Activated T-helper 2 cell treated with anti-CD3 and anti-CD28 coated beads, Interferon-gamma antibody, Interleukin-2, Interleukin-4, amounts not matched to agents 10 μg/mL and 5 μg/mL and 100 μg/mL, durations not matched to agents 14 hours and 24 hours and 36 hours (primary cell): ENCODE measurements at regions not wholly inside any gene's neighbourhood (a gene's known extent, or its start where the extent isn't known, plus 50 kb on each side); places are given as distances from the start of the nearest gene placed in this dataset.
"Not testable (repeated sequence)": the region's sequence is repeated elsewhere in the genome, so short reads cannot be mapped to it uniquely, and the experiment has no call there.

Experiments used
- DNase-seq: peaks from one replicate; pipeline ENCODE4 v3.0.0; 2021; ENCODE audit warnings: low spot score
- H3K27ac Mint-ChIP-seq: one replicate; pipeline ENCODE4 v1.8.0; 2021; ENCODE audit warnings: mixed read lengths
- H3K27me3 Mint-ChIP-seq: one replicate; pipeline ENCODE4 v1.8.0; 2021; ENCODE audit warnings: low read depth, mixed read lengths
- H3K36me3 Mint-ChIP-seq: one replicate; pipeline ENCODE4 v1.8.0; 2021; ENCODE audit warnings: low read depth, mixed read lengths
- H3K4me1 Mint-ChIP-seq: one replicate; pipeline ENCODE4 v1.8.0; 2021; ENCODE audit warnings: low read depth, mixed read lengths
- H3K4me3 Mint-ChIP-seq: one replicate; pipeline ENCODE4 v1.8.0; 2021; ENCODE audit warnings: low read depth, mild to moderate bottlenecking, moderate library complexity, mixed read lengths
- H3K9me3 Mint-ChIP-seq: one replicate; pipeline ENCODE4 v1.8.0; 2021; ENCODE audit warnings: mixed read lengths
- intact Hi-C: fragments of 100-400 bp; cut with micrococcal nuclease; formaldehyde crosslinking; loops from one replicate; pipeline ENCODE4 v1.15.1; 2023

GRCh38 chr15:39409876-39410530 is 170.9 kb upstream of the THBS1 start:
- Mint-ChIP-seq H3K9me3 (no peaks in the 10 kb centered on the region), H3K4me1 (peaks cover 13% of the 10 kb centered on the region), H3K27ac (no peak overlapping the region), H3K36me3 (no peaks in the 10 kb centered on the region), H3K27me3 (peaks cover 51% of the 10 kb centered on the region), H3K4me3 (no peak overlapping the region)
- no peak for DNase-seq
- intact Hi-C loops, result loop anchor here (10.0 kb wide), 1 partner anchor 85 kb away; no protein-coding TSS in a partner anchor

GRCh38 chr15:39411102-39411989 is 169.5 kb upstream of the THBS1 start:
- intact Hi-C loops, result loop anchor here (10.0 kb wide), 1 partner anchor 83 kb away; no protein-coding TSS in a partner anchor
- no peak overlapping the region for H3K4me3 Mint-ChIP-seq
- H3K27me3 Mint-ChIP-seq, result peaks cover 53% of the 10 kb centered on the region
- no peaks in the 10 kb centered on the region for H3K36me3 Mint-ChIP-seq
- no peak for DNase-seq
- no peak overlapping the region for H3K27ac Mint-ChIP-seq
- H3K9me3 Mint-ChIP-seq, result no peaks in the 10 kb centered on the region
- H3K4me1 Mint-ChIP-seq, result peaks cover 13% of the 10 kb centered on the region

DNA sequence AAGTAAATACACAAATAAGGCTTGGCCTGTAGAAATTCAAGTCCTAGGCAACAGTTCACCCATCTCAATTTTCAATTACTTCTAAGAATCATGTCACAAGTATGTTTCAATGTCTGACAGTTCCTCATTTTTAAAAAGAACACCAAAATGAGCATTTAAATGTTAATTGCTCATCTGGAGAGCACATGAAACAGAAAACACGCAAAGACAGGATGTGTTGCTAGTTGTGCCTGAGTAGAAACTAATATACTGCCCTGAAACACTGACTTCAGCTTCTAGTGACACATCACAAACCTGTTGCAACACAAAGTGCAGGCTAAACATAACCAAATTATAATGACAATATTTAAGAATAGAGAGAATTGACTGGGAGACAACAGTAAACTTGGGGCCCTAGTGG is 167.3 kb upstream of the THBS1 start:
- peaks cover 41% of the 10 kb centered on the region for H3K27me3 Mint-ChIP-seq

DNA sequence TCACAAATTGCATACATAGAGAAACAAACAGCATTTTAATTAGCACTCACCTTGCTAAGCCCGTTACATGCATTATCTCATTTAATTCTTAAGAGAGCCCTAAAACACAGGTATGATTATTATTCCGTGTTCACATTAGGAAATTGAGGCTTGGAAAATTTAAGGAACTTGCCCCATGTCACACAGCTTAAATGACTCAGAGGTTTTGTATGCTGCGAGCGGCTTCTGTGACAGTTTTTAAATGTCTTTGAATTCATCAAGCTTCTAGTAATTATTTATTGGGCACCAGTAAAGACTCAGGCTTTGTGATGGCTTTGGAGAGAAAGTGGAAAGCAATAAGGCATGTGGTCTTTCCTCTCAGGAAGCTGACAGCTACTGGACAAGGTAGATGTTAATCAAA is 166.7 kb upstream of the THBS1 start:
- Mint-ChIP-seq H3K9me3 (no peaks in the 10 kb centered on the region), H3K27ac (no peak overlapping the region), H3K27me3 (peaks cover 45% of the 10 kb centered on the region), H3K4me1 (peaks cover 13% of the 10 kb centered on the region), H3K4me3 (no peak overlapping the region), H3K36me3 (no peaks in the 10 kb centered on the region)
- no peak for DNase-seq
- intact Hi-C loops, result loop anchor here (10.0 kb wide), 1 partner anchor 81 kb away; no protein-coding TSS in a partner anchor

More for the DNA sequence above, 167.3 kb upstream of the THBS1 start:
- no peaks in the 10 kb centered on the region for H3K36me3 Mint-ChIP-seq
- peaks cover 13% of the 10 kb centered on the region for H3K4me1 Mint-ChIP-seq
- no peak overlapping the region for H3K4me3 Mint-ChIP-seq
- DNase-seq, result no peak
- H3K9me3 Mint-ChIP-seq, result no peaks in the 10 kb centered on the region
- intact Hi-C loops, result loop anchor here (10.0 kb wide), 1 partner anchor 81 kb away; no protein-coding TSS in a partner anchor
- no peak overlapping the region for H3K27ac Mint-ChIP-seq

GRCh38 chr15:39415634-39416033 is 165.2 kb upstream of the THBS1 start:
- intact Hi-C loops, result loop anchor here (10.0 kb wide), 1 partner anchor 79 kb away; no protein-coding TSS in a partner anchor
- no peak for DNase-seq
- H3K4me3 Mint-ChIP-seq, result no peak overlapping the region
- H3K4me1 Mint-ChIP-seq, result peaks cover 13% of the 10 kb centered on the region
- H3K27me3 Mint-ChIP-seq, result peaks cover 49% of the 10 kb centered on the region
- no peaks in the 10 kb centered on the region for H3K9me3 Mint-ChIP-seq
- H3K36me3 Mint-ChIP-seq, result no peaks in the 10 kb centered on the region
- H3K27ac Mint-ChIP-seq, result no peak overlapping the region

GRCh38 chr15:39416258-39416657 is 164.6 kb upstream of the THBS1 start:
- no peaks in the 10 kb centered on the region for H3K36me3 Mint-ChIP-seq
- H3K27me3 Mint-ChIP-seq, result peaks cover 43% of the 10 kb centered on the region

GRCh38 chr15:39417366-39418134 is 163.3 kb upstream of the THBS1 start:
- Mint-ChIP-seq H3K4me1 (no peaks in the 10 kb centered on the region), H3K9me3 (no peaks in the 10 kb centered on the region), H3K27me3 (peaks cover 40% of the 10 kb centered on the region), H3K4me3 (no peak overlapping the region), H3K36me3 (no peaks in the 10 kb centered on the region), H3K27ac (no peak overlapping the region)
- DNase-seq, result no peak
- intact Hi-C loops, result loop anchor here (10.0 kb wide), 1 partner anchor 77 kb away; no protein-coding TSS in a partner anchor

More at GRCh38 chr15:39416258-39416657, 164.6 kb upstream of the THBS1 start:
- Mint-ChIP-seq H3K4me3 (no peak overlapping the region), H3K27ac (no peak overlapping the region), H3K4me1 (peaks cover 9% of the 10 kb centered on the region), H3K9me3 (no peaks in the 10 kb centered on the region)
- DNase-seq, result no peak
- intact Hi-C loops, result loop anchor here (10.0 kb wide), 1 partner anchor 79 kb away; no protein-coding TSS in a partner anchor

DNA sequence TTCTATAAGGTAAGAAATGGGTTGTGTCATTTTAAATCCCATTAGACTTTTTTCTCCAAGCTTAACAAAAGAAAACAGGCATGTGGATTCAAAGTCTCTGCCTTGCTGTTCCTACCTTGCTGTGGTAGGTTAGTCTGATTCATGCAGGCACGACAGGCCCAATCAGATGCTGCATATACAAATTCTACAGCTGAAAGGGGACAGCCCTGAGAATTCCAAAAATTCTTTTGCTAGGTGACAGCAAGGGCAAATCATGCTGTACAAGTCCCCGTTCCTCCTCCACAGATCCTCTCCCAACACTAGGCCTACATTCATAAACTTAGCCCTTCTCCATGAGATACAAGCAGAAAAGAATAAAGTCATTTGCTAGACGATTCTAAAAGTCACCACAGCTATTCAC is 161.2 kb upstream of the THBS1 start:
- Mint-ChIP-seq H3K27me3 (peaks cover 26% of the 10 kb centered on the region), H3K27ac (no peak overlapping the region), H3K4me3 (no peak overlapping the region), H3K36me3 (no peaks in the 10 kb centered on the region), H3K9me3 (no peaks in the 10 kb centered on the region), H3K4me1 (no peaks in the 10 kb centered on the region)
- DNase-seq, result no peak
- intact Hi-C loops, result loop anchor here (10.0 kb wide), 1 partner anchor 75 kb away; no protein-coding TSS in a partner anchor

DNA sequence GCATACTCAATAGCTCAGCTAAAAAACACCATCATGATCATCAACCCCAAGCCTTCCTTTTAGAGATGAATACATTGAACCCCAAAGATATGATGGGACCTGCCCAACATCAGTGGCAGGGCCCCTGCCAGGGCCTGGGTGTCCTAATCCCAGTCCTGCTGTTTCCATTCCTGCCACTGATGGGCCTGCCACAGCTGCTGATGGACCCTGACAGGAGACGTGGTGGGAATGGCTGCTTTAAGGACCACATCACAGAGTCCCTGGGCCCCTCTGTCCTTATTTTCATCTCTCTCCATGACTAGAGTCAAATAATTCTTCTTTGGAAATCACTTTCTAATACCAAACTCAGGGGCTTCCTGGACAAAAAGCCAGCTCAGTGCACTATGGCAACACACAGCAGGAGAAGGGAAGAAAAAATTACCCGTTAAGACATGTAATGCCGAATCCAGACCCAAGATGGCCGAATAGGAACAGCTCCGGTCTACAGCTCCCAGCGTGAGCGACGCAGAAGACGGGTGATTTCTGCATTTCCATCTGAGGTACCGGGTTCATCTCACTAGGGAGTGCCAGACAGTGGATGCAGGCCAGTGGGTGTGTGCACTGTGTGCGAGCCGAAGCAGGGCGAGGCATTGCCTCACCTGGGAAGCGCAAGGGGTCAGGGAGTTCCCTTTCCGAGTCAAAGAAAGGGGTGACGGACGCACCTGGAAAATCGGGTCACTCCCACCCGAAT is 160.6 kb upstream of the THBS1 start:
- DNase-seq, H3K4me1 Mint-ChIP-seq, intact Hi-C loops, H3K4me3 Mint-ChIP-seq, H3K36me3 Mint-ChIP-seq, H3K9me3 Mint-ChIP-seq, H3K27ac Mint-ChIP-seq: not testable (repeated sequence)
- peaks cover 21% of the 10 kb centered on the region for H3K27me3 Mint-ChIP-seq

- H3K4me3 Mint-ChIP-seq, intact Hi-C loops, H3K27ac Mint-ChIP-seq: not testable (repeated sequence)
Observed at GRCh38 chr15:39420853-39421192, 160.1 kb upstream of the THBS1 start.

DNA sequence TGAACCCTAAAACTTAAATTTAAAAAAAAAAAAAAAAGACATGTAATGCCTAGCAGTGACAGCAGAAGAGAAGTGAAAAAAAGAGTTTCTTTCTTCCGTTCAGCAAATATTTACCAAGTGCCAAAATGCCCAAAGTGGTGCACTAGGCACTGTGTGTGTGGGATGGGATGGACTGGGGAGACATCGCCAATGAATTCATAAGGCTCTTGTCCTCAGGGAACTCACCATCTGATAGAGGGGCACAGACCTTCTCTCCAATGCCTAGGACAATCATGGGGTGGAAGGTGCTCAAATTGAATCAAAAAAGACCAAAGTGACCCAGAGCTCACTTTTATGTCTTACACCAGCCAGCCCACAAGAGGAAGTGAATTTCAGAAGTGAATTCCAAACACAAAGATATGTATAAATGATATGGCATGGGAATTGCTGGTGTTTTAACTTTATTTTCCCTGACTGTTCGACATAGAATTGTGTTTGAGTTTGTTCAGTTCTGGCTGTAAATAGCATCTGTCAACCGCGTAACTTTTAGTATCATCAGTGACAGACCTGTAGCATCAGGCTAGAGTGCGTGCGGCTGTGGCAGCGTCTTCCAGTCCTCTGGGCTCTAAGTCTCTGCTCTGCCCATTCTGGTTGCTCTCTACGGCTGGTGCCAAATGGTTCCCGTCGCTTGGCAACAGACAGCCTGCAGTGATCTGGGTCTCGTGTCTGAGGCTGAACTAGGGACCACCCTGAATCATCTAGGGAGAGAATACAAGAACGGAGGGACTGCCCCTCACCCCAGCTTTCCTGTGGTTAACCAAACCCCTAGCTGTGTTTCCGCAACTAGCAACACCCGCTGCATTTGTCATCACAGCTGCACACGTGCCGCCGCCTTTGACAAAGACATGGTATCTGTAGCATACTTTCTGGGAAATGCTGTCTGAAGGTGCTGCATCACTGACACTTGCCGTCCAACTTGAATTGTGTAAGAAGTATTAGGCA is 154.0 kb upstream of the THBS1 start:
- H3K36me3 Mint-ChIP-seq, result no peaks in the 10 kb centered on the region
- intact Hi-C loops, result loop anchor here (5.0 kb wide), 2 partner anchors 200 to 285 kb away; no protein-coding TSS in a partner anchor
- peak overlapping the region; percentile 22 for H3K4me3 Mint-ChIP-seq
- H3K4me1 Mint-ChIP-seq, result peaks cover 26% of the 10 kb centered on the region
- H3K27ac Mint-ChIP-seq, result no peak overlapping the region
- H3K9me3 Mint-ChIP-seq, result no peaks in the 10 kb centered on the region
- peaks cover 33% of the 10 kb centered on the region for H3K27me3 Mint-ChIP-seq
- peak; percentile 68 for DNase-seq

More at GRCh38 chr15:39420853-39421192, 160.1 kb upstream of the THBS1 start:
- H3K9me3 Mint-ChIP-seq, DNase-seq, H3K36me3 Mint-ChIP-seq, H3K4me1 Mint-ChIP-seq: not testable (repeated sequence)
- H3K27me3 Mint-ChIP-seq, result peaks cover 21% of the 10 kb centered on the region
